ES-I3 (cell line): ENCODE measurements at regions not wholly inside any gene's neighbourhood (a gene's known extent, or its start where the extent isn't known, plus 50 kb on each side); places are given as distances from the start of the nearest gene placed in this dataset.

Experiments used
- H3K36me3 ChIP-seq: 2 replicates; pipeline ENCODE4 v1.6.1; 2013; ENCODE audit warnings: mild to moderate bottlenecking, low read length, control low read depth, moderate library complexity; ENCODE audit not compliant: insufficient read depth
- H3K4me1 ChIP-seq: 2 replicates; pipeline ENCODE4 v1.6.1; 2013; ENCODE audit warnings: mild to moderate bottlenecking, control low read depth, low read length; ENCODE audit not compliant: insufficient read depth
- H3K9ac ChIP-seq: 2 replicates; pipeline ENCODE4 v1.6.1; 2013; ENCODE audit warnings: low read depth, mild to moderate bottlenecking, low read length, moderate library complexity
- H3K9me3 ChIP-seq: 2 replicates; pipeline ENCODE4 v1.6.1; 2013; ENCODE audit warnings: mild to moderate bottlenecking, low read length, moderate library complexity; ENCODE audit not compliant: control insufficient read depth, insufficient read depth

- H3K4me1 ChIP-seq: no peaks in the 10 kb centered on the region
- H3K36me3 ChIP-seq: no peaks in the 10 kb centered on the region
- H3K9ac ChIP-seq: no peak overlapping the region
- peaks cover 8% of the 10 kb centered on the region for H3K9me3 ChIP-seq
These were observed 144.6 kb upstream of the VCX3A start for GRCh38 chrX:6679550-6679949.

GRCh38 chrX:6678313-6678712 lies 143.4 kb upstream of the VCX3A start:
- H3K36me3 ChIP-seq: no peaks in the 10 kb centered on the region
- H3K9me3 ChIP-seq: peaks cover 5% of the 10 kb centered on the region
- no peak overlapping the region for H3K9ac ChIP-seq
- H3K4me1 ChIP-seq: no peaks in the 10 kb centered on the region

- no peak overlapping the region for H3K9ac ChIP-seq
- H3K36me3 ChIP-seq: no peaks in the 10 kb centered on the region
- no peaks in the 10 kb centered on the region for H3K4me1 ChIP-seq
- no peaks in the 10 kb centered on the region for H3K9me3 ChIP-seq
These were observed 139.8 kb upstream of the VCX3A start for GRCh38 chrX:6674734-6675133.

GRCh38 chrX:6667048-6667768 lies 132.3 kb upstream of the VCX3A start:
- H3K36me3 ChIP-seq: no peaks in the 10 kb centered on the region
- H3K9ac ChIP-seq: no peak overlapping the region
- no peaks in the 10 kb centered on the region; the same call in none of the 2 replicates for H3K9me3 ChIP-seq
- H3K4me1 ChIP-seq: peaks cover 5% of the 10 kb centered on the region; the same call in 1 of the 2 replicates

- peaks cover 5% of the 10 kb centered on the region; the same call in 1 of the 2 replicates for H3K4me1 ChIP-seq
- H3K9me3 ChIP-seq: no peaks in the 10 kb centered on the region; the same call in none of the 2 replicates
- no peak overlapping the region for H3K9ac ChIP-seq
These were observed 131.7 kb upstream of the VCX3A start for GRCh38 chrX:6666624-6667023.

GRCh38 chrX:6661736-6662135 lies 126.8 kb upstream of the VCX3A start:
- no peak overlapping the region for H3K9ac ChIP-seq
- H3K4me1 ChIP-seq: peaks cover 5% of the 10 kb centered on the region; the same call in 1 of the 2 replicates
- no peaks in the 10 kb centered on the region for H3K36me3 ChIP-seq
- H3K9me3 ChIP-seq: peaks cover 13% of the 10 kb centered on the region

More at GRCh38 chrX:6666624-6667023, 131.7 kb upstream of the VCX3A start:
- H3K36me3 ChIP-seq: no peaks in the 10 kb centered on the region

GRCh38 chrX:6660567-6661264 lies 125.8 kb upstream of the VCX3A start:
- peaks cover 5% of the 10 kb centered on the region; the same call in 1 of the 2 replicates for H3K4me1 ChIP-seq
- H3K9ac ChIP-seq: no peak overlapping the region
- H3K9me3 ChIP-seq: peaks cover 13% of the 10 kb centered on the region
- no peaks in the 10 kb centered on the region for H3K36me3 ChIP-seq

GRCh38 chrX:6645216-6645615 lies 110.3 kb upstream of the VCX3A start:
- Histone ChIP-seq H3K36me3 (no peaks in the 10 kb centered on the region), H3K4me1 (no peaks in the 10 kb centered on the region), H3K9me3 (no peaks in the 10 kb centered on the region; the same call in 1 of the 2 replicates), H3K9ac (no peak overlapping the region)

GRCh38 chrX:6644411-6644810 lies 109.5 kb upstream of the VCX3A start:
- Histone ChIP-seq H3K4me1 (no peaks in the 10 kb centered on the region), H3K9ac (no peak overlapping the region), H3K36me3 (no peaks in the 10 kb centered on the region), H3K9me3 (no peaks in the 10 kb centered on the region; the same call in 1 of the 2 replicates)

GRCh38 chrX:6640727-6641126 lies 105.8 kb upstream of the VCX3A start:
- Histone ChIP-seq H3K36me3 (no peaks in the 10 kb centered on the region), H3K4me1 (no peaks in the 10 kb centered on the region), H3K9ac (no peak overlapping the region), H3K9me3 (no peaks in the 10 kb centered on the region; the same call in 1 of the 2 replicates)

- Histone ChIP-seq H3K36me3 (no peaks in the 10 kb centered on the region), H3K9me3 (no peaks in the 10 kb centered on the region), H3K4me1 (no peaks in the 10 kb centered on the region), H3K9ac (no peak overlapping the region)
These were observed 79.6 kb upstream of the VCX3A start for GRCh38 chrX:6614506-6614905.

- Histone ChIP-seq H3K4me1 (no peaks in the 10 kb centered on the region), H3K9ac (no peak overlapping the region), H3K36me3 (no peaks in the 10 kb centered on the region), H3K9me3 (no peaks in the 10 kb centered on the region; the same call in 1 of the 2 replicates)
These were observed 64.4 kb upstream of the VCX3A start for GRCh38 chrX:6599230-6599860.
